Epithelial cell of esophagus (primary cell): ENCODE measurements at regions not wholly inside any gene's neighbourhood (a gene's known extent, or its start where the extent isn't known, plus 50 kb on each side); places are given as distances from the start of the nearest gene placed in this dataset.

ENCODE experiments used
- DNase-seq: peaks from one replicate; pipeline ENCODE4 v3.0.0; 2010; ENCODE audit warnings: low read depth
- H3K4me3 ChIP-seq: 2 replicates; pipeline ENCODE4 v1.5.1; 2011; ENCODE audit warnings: mild to moderate bottlenecking, low read length, control low read depth
- TF ChIP-seq, protein P1 (sequence below): IDR thresholded peaks from 2 replicates; pipeline ENCODE4 v1.5.1; 2011; ENCODE audit warnings: low read depth, mild to moderate bottlenecking, low read length, control low read depth, inconsistent platforms; ENCODE audit not compliant: insufficient read depth; ENCODE audit errors: missing control alignments

GRCh38 chr17:72592967-72593325 is 472.1 kb downstream of the SOX9 start:
- no peak overlapping the region for H3K4me3 ChIP-seq
- no peak for DNase-seq
- TF ChIP-seq, protein P1, sequence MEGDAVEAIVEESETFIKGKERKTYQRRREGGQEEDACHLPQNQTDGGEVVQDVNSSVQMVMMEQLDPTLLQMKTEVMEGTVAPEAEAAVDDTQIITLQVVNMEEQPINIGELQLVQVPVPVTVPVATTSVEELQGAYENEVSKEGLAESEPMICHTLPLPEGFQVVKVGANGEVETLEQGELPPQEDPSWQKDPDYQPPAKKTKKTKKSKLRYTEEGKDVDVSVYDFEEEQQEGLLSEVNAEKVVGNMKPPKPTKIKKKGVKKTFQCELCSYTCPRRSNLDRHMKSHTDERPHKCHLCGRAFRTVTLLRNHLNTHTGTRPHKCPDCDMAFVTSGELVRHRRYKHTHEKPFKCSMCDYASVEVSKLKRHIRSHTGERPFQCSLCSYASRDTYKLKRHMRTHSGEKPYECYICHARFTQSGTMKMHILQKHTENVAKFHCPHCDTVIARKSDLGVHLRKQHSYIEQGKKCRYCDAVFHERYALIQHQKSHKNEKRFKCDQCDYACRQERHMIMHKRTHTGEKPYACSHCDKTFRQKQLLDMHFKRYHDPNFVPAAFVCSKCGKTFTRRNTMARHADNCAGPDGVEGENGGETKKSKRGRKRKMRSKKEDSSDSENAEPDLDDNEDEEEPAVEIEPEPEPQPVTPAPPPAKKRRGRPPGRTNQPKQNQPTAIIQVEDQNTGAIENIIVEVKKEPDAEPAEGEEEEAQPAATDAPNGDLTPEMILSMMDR: no peak

GRCh38 chr17:72594248-72594647 is 473.4 kb downstream of the SOX9 start:
- H3K4me3 ChIP-seq: no peak overlapping the region
- TF ChIP-seq, protein P1: no peak
- DNase-seq: no peak
